CD4-positive, alpha-beta T cell (primary cell): ENCODE measurements at regions not wholly inside any gene's neighbourhood (a gene's known extent, or its start where the extent isn't known, plus 50 kb on each side); places are given as distances from the start of the nearest gene placed in this dataset.

Source experiments
- ATAC-seq: fragments of 200-7000 bp; cut with Tn5 transposase; one replicate; pipeline ENCODE4 v1.10.0; 2022; ENCODE audit warnings: mild to moderate bottlenecking; ENCODE audit not compliant: poor library complexity
- CTCF ChIA-PET: fragments of 350-600 bp; sonication (Branson Sonifier 250); formaldehyde crosslinking; loops from one replicate; lab custom pipeline; 2021; ENCODE audit warnings: antibody characterized with exemption, inconsistent platforms; lab: Charles Lee
- POLR2A ChIA-PET: fragments of 350-600 bp; sonication (Branson Sonifier 250); formaldehyde crosslinking; loops from one replicate; lab custom pipeline; 2021; ENCODE audit warnings: antibody characterized with exemption, inconsistent platforms; lab: Charles Lee
- DNase-seq, 14 experiments: peaks; one replicate each; pipeline ENCODE4 v3.0.0-alpha.2; 2013 to 2020; ENCODE audit warnings: mixed read lengths in 2 of 14
- H3K27ac ChIP-seq, 2 donors: one replicate each; pipeline versions ENCODE4 v1.5.1 to v1.7.0; 2013; ENCODE audit warnings: low read length in 2 of 2, low read depth in 1 of 2, mild to moderate bottlenecking in 1 of 2
- H3K27me3 ChIP-seq, 2 experiments: 1 replicate in 1 of 2; 2 replicates in 1 of 2; pipeline versions ENCODE4 v1.6.1 to v1.7.0; 2013; ENCODE audit warnings: low read length in 2 of 2, control low read depth in 1 of 2, mild to moderate bottlenecking in 1 of 2, moderate library complexity in 1 of 2; ENCODE audit not compliant: insufficient read depth in 2 of 2, control insufficient read depth in 1 of 2
- H3K36me3 ChIP-seq: one replicate; pipeline ENCODE4 v1.6.1; 2013; ENCODE audit warnings: low read length, control low read depth; ENCODE audit not compliant: insufficient read depth
- H3K4me1 ChIP-seq: one replicate; pipeline ENCODE4 v1.6.1; 2013; ENCODE audit warnings: low read length, control low read depth; ENCODE audit not compliant: insufficient read depth
- H3K4me3 ChIP-seq: one replicate; pipeline ENCODE4 v1.5.1; 2013; ENCODE audit warnings: mild to moderate bottlenecking, low read length, moderate library complexity
- H3K9me3 ChIP-seq, 2 experiments: 1 replicate in 1 of 2; 2 replicates in 1 of 2; pipeline versions ENCODE4 v1.6.1 to v1.7.0; 2013; ENCODE audit warnings: low read length in 2 of 2, mild to moderate bottlenecking in 2 of 2, control low read depth in 1 of 2, moderate library complexity in 1 of 2; ENCODE audit not compliant: control insufficient read depth in 1 of 2, insufficient read depth in 1 of 2
- H3K27ac Mint-ChIP-seq: one replicate; pipeline ENCODE4 v1.8.0; 2020; ENCODE audit warnings: mixed read lengths
- H3K27me3 Mint-ChIP-seq: one replicate; pipeline ENCODE4 v1.8.0; 2021; ENCODE audit warnings: mixed read lengths
- H3K36me3 Mint-ChIP-seq: one replicate; pipeline ENCODE4 v1.8.0; 2021; ENCODE audit warnings: low read depth, mixed read lengths
- H3K4me1 Mint-ChIP-seq: one replicate; pipeline ENCODE4 v1.8.0; 2021; ENCODE audit warnings: low read depth, mixed read lengths
- H3K4me3 Mint-ChIP-seq: one replicate; pipeline ENCODE4 v1.8.0; 2020; ENCODE audit warnings: mild to moderate bottlenecking, mixed read lengths
- H3K9me3 Mint-ChIP-seq: one replicate; pipeline ENCODE4 v1.8.0; 2020; ENCODE audit warnings: mixed read lengths
- CTCF ChIP-seq: fragments of 200-600 bp; IDR thresholded peaks from one replicate; pipeline ENCODE4 v1.8.0; 2022; ENCODE audit warnings: antibody characterized with exemption, mild to moderate bottlenecking
- intact Hi-C, 2 experiments: fragments of 100-400 bp; cut with DNase I in 1 of 2; cut with micrococcal nuclease in 1 of 2; formaldehyde crosslinking; loops; one replicate each; pipeline versions ENCODE4 v1.15.1 to v1.9.0; 2023 to 2025; cut with DNase I, micrococcal nuclease

GRCh38 chr14:27072589-27072988, 474.8 kb upstream of the NOVA1 start:
- Mint-ChIP-seq H3K36me3 (no peaks in the 10 kb centered on the region), H3K4me1 (no peaks in the 10 kb centered on the region), H3K27me3 (no peaks in the 10 kb centered on the region), H3K9me3 (peaks cover 12% of the 10 kb centered on the region), H3K4me3 (no peak overlapping the region), H3K27ac (no peak overlapping the region)
- no peaks in the 10 kb centered on the region for H3K4me1 ChIP-seq
- H3K36me3 ChIP-seq = no peaks in the 10 kb centered on the region
- ATAC-seq (no peak), DNase-seq (no peak)
- no peak overlapping the region for H3K4me3 ChIP-seq
- intact Hi-C loops = no loop called here
- no peak for TF ChIP-seq CTCF
- H3K27ac ChIP-seq = no peak overlapping the region
- ChIA-PET POLR2A (no interaction called here), CTCF (no interaction called here)
- H3K27me3 ChIP-seq = no peaks in the 10 kb centered on the region
- H3K9me3 ChIP-seq = no peaks in the 10 kb centered on the region

DNA sequence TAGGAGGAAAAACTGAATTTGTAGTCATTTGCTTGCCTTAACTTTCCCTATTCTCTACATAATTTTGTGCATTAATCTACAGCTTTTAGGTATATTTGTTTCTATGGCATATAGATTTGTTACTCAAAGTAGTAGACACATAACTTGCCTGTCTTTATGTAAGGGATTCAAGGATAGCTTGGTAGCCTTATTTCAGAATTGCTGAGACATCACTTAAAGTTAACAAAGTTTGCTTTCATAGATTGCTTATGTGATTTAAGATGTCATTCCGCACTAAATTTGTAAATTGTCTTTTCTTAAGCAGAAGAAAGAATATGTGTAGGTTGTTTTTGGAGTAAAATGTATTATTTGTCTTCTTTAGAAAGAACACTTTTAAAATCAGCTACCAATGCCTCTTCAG, 477.7 kb upstream of the NOVA1 start:
- Histone ChIP-seq H3K27me3 (no peaks in the 10 kb centered on the region), H3K9me3 (no peaks in the 10 kb centered on the region), H3K4me1 (no peaks in the 10 kb centered on the region), H3K36me3 (no peaks in the 10 kb centered on the region), H3K4me3 (no peak overlapping the region), H3K27ac (no peak overlapping the region)
- no peak for ATAC-seq
- no peaks in the 10 kb centered on the region for H3K27me3 Mint-ChIP-seq
- TF ChIP-seq CTCF = no peak
- POLR2A ChIA-PET = no interaction called here
- CTCF ChIA-PET = no interaction called here
- DNase-seq = no peak
- intact Hi-C loops = no loop called here
- H3K27ac Mint-ChIP-seq = no peak overlapping the region
- no peaks in the 10 kb centered on the region for H3K4me1 Mint-ChIP-seq
- H3K4me3 Mint-ChIP-seq = no peak overlapping the region
- no peaks in the 10 kb centered on the region for H3K36me3 Mint-ChIP-seq
- peaks cover 6% of the 10 kb centered on the region for H3K9me3 Mint-ChIP-seq

GRCh38 chr14:27077214-27077613, 479.4 kb upstream of the NOVA1 start:
- no peaks in the 10 kb centered on the region for H3K36me3 ChIP-seq
- H3K27ac ChIP-seq = no peak overlapping the region
- DNase-seq (no peak), ATAC-seq (no peak)
- H3K4me3 ChIP-seq = no peak overlapping the region
- no peak overlapping the region for H3K27ac Mint-ChIP-seq
- H3K9me3 ChIP-seq = no peaks in the 10 kb centered on the region
- CTCF ChIA-PET = no interaction called here
- H3K27me3 ChIP-seq = no peaks in the 10 kb centered on the region
- POLR2A ChIA-PET = no interaction called here
- no peaks in the 10 kb centered on the region for H3K4me1 ChIP-seq
- intact Hi-C loops = no loop called here
- H3K4me1 Mint-ChIP-seq = no peaks in the 10 kb centered on the region
- H3K4me3 Mint-ChIP-seq = no peak overlapping the region
- no peaks in the 10 kb centered on the region for H3K36me3 Mint-ChIP-seq
- TF ChIP-seq CTCF = no peak
- no peaks in the 10 kb centered on the region for H3K27me3 Mint-ChIP-seq
- H3K9me3 Mint-ChIP-seq = peaks cover 3% of the 10 kb centered on the region
